Endothelial cell of umbilical vein (primary cell): ENCODE measurements at regions not wholly inside any gene's neighbourhood (a gene's known extent, or its start where the extent isn't known, plus 50 kb on each side); places are given as distances from the start of the nearest gene placed in this dataset.

Experiments used
- BruUV-seq: library from RNA; stranded (reverse); fragments of 400-500 nt; replicated peaks from 2 replicates; lab custom pipeline; 2021; lab: Mats Ljungman, UMichigan
- CTCF ChIA-PET: fragments of 300-600, 350-600 bp; sonication (Branson Sonifier 250); formaldehyde crosslinking; loops from one replicate; lab custom pipeline; 2021; ENCODE audit warnings: antibody characterized with exemption, inconsistent platforms; lab: Charles Lee
- POLR2A ChIA-PET: fragments of 300-600, 350-600 bp; sonication (Branson Sonifier 250); formaldehyde crosslinking; loops from one replicate; lab custom pipeline; 2021; ENCODE audit warnings: antibody characterized with exemption, inconsistent platforms; lab: Charles Lee
- DNase-seq: peaks from one replicate; pipeline ENCODE4 v3.0.0-alpha.2; 2011; ENCODE audit warnings: low read depth, low spot score
- FAIRE-seq: peaks from 2 replicates; lab custom pipeline; 2011; peaks lifted over from hg19 to GRCh38; lab: Jason Lieb, UNC
- H2AFZ ChIP-seq: 2 replicates; pipeline ENCODE4 v1.6.0; 2012; ENCODE audit warnings: low read depth, low read length, control low read depth, inconsistent platforms
- H3K27ac ChIP-seq: 2 replicates; pipeline ENCODE4 v1.5.1; 2011; ENCODE audit warnings: low read depth, mild to moderate bottlenecking, control low read depth, low read length, moderate library complexity; ENCODE audit not compliant: insufficient read depth
- H3K27me3 ChIP-seq, 2 experiments: 2 replicates each; pipeline versions ENCODE4 v1.6.0 to v1.6.1; 2011; ENCODE audit warnings: low read length in 2 of 2, mixed read lengths in 1 of 2; ENCODE audit not compliant: control insufficient read depth in 2 of 2, insufficient read depth in 2 of 2
- H3K36me3 ChIP-seq, 2 experiments: 2 replicates in 1 of 2; 3 replicates in 1 of 2; pipeline ENCODE4 v1.5.1; 2011; ENCODE audit warnings: low read length in 2 of 2, mild to moderate bottlenecking in 1 of 2, moderate library complexity in 1 of 2; ENCODE audit not compliant: control insufficient read depth in 2 of 2, insufficient read depth in 2 of 2; ENCODE audit errors: extremely low read depth in 1 of 2
- H3K4me1 ChIP-seq: 3 replicates; pipeline ENCODE4 v1.5.1; 2011; ENCODE audit warnings: mild to moderate bottlenecking, low read length; ENCODE audit not compliant: control insufficient read depth, insufficient read depth; ENCODE audit errors: extremely low read depth
- H3K4me2 ChIP-seq: 2 replicates; pipeline ENCODE4 v1.6.1; 2011; ENCODE audit warnings: low read length, control low read depth, mixed read lengths; ENCODE audit not compliant: insufficient read depth
- H3K4me3 ChIP-seq, 3 experiments: fragments of 200-600 bp in 1 of 3; sonication (generic), shearing (Covaris generic) in 1 of 3; replicated peaks in 1 of 3; 2 replicates each; pipeline ENCODE4 v1.5.1; 2011 to 2016; ENCODE audit warnings: control low read depth in 3 of 3, low read length in 3 of 3, mild to moderate bottlenecking in 2 of 3, inconsistent platforms in 1 of 3, low read depth in 1 of 3, moderate library complexity in 1 of 3; ENCODE audit not compliant: insufficient read depth in 1 of 3
- H3K79me2 ChIP-seq: 2 replicates; pipeline ENCODE4 v1.6.0; 2012; ENCODE audit warnings: low read length, inconsistent platforms; ENCODE audit not compliant: control insufficient read depth, insufficient read depth
- H3K9ac ChIP-seq: replicated peaks from 2 replicates; pipeline ENCODE3; 2011; ENCODE audit warnings: low read length, control low read depth; ENCODE audit not compliant: insufficient read depth; ENCODE audit errors: extremely low read depth
- H3K9me1 ChIP-seq: replicated peaks from 3 replicates; pipeline ENCODE4 v1.6.0; 2011; ENCODE audit warnings: mild to moderate bottlenecking, low read length; ENCODE audit not compliant: control insufficient read depth, insufficient read depth; ENCODE audit errors: extremely low read depth
- H3K9me3 ChIP-seq: replicated peaks from 2 replicates; pipeline ENCODE4 v1.5.1; 2012; ENCODE audit warnings: low read length, inconsistent platforms; ENCODE audit not compliant: control insufficient read depth, insufficient read depth
- H4K20me1 ChIP-seq: replicated peaks from 2 replicates; pipeline ENCODE3; 2011; ENCODE audit warnings: mild to moderate bottlenecking, low read length; ENCODE audit not compliant: control insufficient read depth, insufficient read depth; ENCODE audit errors: extremely low read depth
- EZH2 ChIP-seq: IDR thresholded peaks from 2 replicates; pipeline ENCODE4 v1.6.1; 2012; ENCODE audit warnings: borderline replicate concordance, low read depth, mild to moderate bottlenecking, moderate library complexity, low read length, inconsistent platforms; ENCODE audit not compliant: severe bottlenecking
- FOS ChIP-seq: IDR thresholded peaks from 2 replicates; pipeline ENCODE4 v1.6.1; 2011; ENCODE audit warnings: mild to moderate bottlenecking, low read length, moderate library complexity, borderline replicate concordance; ENCODE audit not compliant: insufficient read depth
- JUN ChIP-seq: IDR thresholded peaks from 2 replicates; pipeline ENCODE4 v1.6.1; 2011; ENCODE audit warnings: borderline replicate concordance, low read depth; ENCODE audit not compliant: insufficient read length, insufficient read depth
- MYC ChIP-seq: IDR thresholded peaks from one replicate; pipeline ENCODE4 v1.6.1; 2011; ENCODE audit warnings: mild to moderate bottlenecking, low read depth, low read length
- POLR2A ChIP-seq: IDR thresholded peaks from 2 replicates; pipeline ENCODE4 v1.6.1; 2012; ENCODE audit warnings: low read depth, mild to moderate bottlenecking, control low read depth, low read length
- POLR2AphosphoS5 ChIP-seq: IDR thresholded peaks from 2 replicates; pipeline ENCODE4 v1.6.1; 2012; ENCODE audit warnings: low read depth, mild to moderate bottlenecking, control low read depth, low read length, moderate library complexity; ENCODE audit not compliant: insufficient read depth
- dilution Hi-C: fragments of 300-500 bp; cut with MboI; formaldehyde crosslinking; loops from one replicate; pipeline ENCODE4 v1.15.0; 2019; ENCODE audit warnings: low sequenced_read_pairs; ENCODE audit not compliant: extremely low pct_ligation_motif_present
- intact Hi-C: fragments of 100-400 bp; cut with micrococcal nuclease; formaldehyde crosslinking; loops from one replicate; pipeline ENCODE4 v1.10.0; 2022

DNA sequence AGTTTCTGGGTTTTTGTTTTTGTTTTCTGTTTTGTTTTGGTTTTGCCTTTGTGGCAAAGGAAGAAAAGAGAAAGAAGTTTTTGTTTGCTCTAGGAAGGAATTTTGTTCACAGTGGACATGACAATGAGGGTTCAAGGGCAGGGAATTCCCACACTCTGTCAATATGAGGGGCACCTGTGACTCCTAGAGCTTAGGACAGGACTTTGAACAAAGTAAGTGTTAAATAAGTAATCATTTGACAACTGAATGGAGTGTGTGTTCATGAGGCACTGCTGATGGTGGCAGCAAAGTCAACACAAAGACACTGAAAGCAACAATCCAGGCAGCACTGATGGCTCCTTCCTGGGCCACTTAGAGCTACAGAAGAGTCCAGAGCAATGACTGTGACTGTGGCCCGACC, 1381.1 kb upstream of the LRRTM3 start:
- ChIA-PET CTCF (no interaction called here), POLR2A (no interaction called here)
- H3K4me1 ChIP-seq = no peaks in the 10 kb centered on the region
- H3K27me3 ChIP-seq = peaks cover 0 to 3% of the 10 kb centered on the region in 2 experiments
- intact Hi-C loops = no loop called here
- H3K4me3 ChIP-seq = no peak overlapping the region
- no peak for TF ChIP-seq MYC
- no peak for TF ChIP-seq POLR2AphosphoS5
- no peak for TF ChIP-seq FOS
- no peak for TF ChIP-seq EZH2
- no peak for FAIRE-seq
- no peaks in the 10 kb centered on the region for H3K9me1 ChIP-seq
- H3K9ac ChIP-seq = no peak overlapping the region
- no peaks in the 10 kb centered on the region for H3K9me3 ChIP-seq
- no peak overlapping the region for H2AFZ ChIP-seq
- no peaks in the 10 kb centered on the region for H3K36me3 ChIP-seq
- BruUV-seq = no TSS peak
- dilution Hi-C loops = no loop called here
- no peak overlapping the region for H3K4me2 ChIP-seq
- H3K27ac ChIP-seq = no peak overlapping the region
- H3K79me2 ChIP-seq = no peaks in the 10 kb centered on the region
- H4K20me1 ChIP-seq = no peaks in the 10 kb centered on the region
- DNase-seq = no peak

DNA sequence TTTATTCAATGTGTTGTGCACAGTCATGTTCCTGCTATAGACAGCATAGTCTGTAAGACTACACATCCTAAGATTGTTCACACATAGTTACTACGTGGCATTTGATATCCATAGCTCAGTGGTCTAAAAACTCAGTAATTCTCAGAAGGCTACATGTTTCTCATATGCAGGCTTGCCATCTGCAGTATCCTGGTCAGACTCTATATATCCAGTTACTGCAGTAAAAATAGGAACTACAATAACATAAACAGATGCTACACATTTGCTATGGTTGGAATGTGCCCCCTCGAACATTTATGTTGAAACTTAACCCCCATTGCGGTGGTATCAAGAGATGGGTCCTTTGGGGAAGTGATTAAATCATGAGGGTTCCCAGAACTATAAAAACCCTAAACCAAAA, 1377.8 kb upstream of the LRRTM3 start:
- ChIA-PET POLR2A (no interaction called here), CTCF (no interaction called here)
- H4K20me1 ChIP-seq = no peaks in the 10 kb centered on the region
- BruUV-seq = no TSS peak
- H3K36me3 ChIP-seq = no peaks in the 10 kb centered on the region
- dilution Hi-C loops = no loop called here
- intact Hi-C loops = no loop called here
- no peak overlapping the region for H2AFZ ChIP-seq
- no peaks in the 10 kb centered on the region for H3K79me2 ChIP-seq
- H3K27me3 ChIP-seq = peaks cover 0 to 3% of the 10 kb centered on the region in 2 experiments
- no peak for FAIRE-seq
- no peak overlapping the region for H3K9ac ChIP-seq
- H3K9me1 ChIP-seq = no peaks in the 10 kb centered on the region
- no peak overlapping the region for H3K4me2 ChIP-seq
- H3K4me1 ChIP-seq = no peaks in the 10 kb centered on the region
- no peak for TF ChIP-seq JUN
- no peak for TF ChIP-seq POLR2A
- H3K4me3 ChIP-seq = no peak overlapping the region
- H3K27ac ChIP-seq = no peak overlapping the region
- no peak for DNase-seq
- no peaks in the 10 kb centered on the region for H3K9me3 ChIP-seq
